ENCODE measurements at regions not wholly inside any gene's neighbourhood (a gene's known extent, or its start where the extent isn't known, plus 50 kb on each side); places are given as distances from the start of the nearest gene placed in this dataset.

- TF ChIP-seq CTCF (IDR thresholded peaks at IDR 0.05; ENCODE audit: low read depth, low read length, missing control alignments): no peak
- no peak for DNase-seq (ENCODE audit: low read depth)
- H3K4me3 ChIP-seq (ENCODE audit: low read depth, low read length): no peak overlapping the region
These were observed 379.5 kb upstream of the GALNTL6 start for GRCh38 chr4:171433674-171434073.

GRCh38 chr4:171432536-171432935, 380.7 kb upstream of the GALNTL6 start:
- no peak overlapping the region for H3K4me3 ChIP-seq (ENCODE audit: low read depth, low read length)
- no peak for DNase-seq (ENCODE audit: low read depth)
- TF ChIP-seq CTCF (IDR thresholded peaks at IDR 0.05; ENCODE audit: low read depth, low read length, missing control alignments): no peak

GRCh38 chr4:171430495-171430894, 382.7 kb upstream of the GALNTL6 start:
- no peak for TF ChIP-seq CTCF (IDR thresholded peaks at IDR 0.05; ENCODE audit: low read depth, low read length, missing control alignments)
- DNase-seq (ENCODE audit: low read depth): no peak
- H3K4me3 ChIP-seq (ENCODE audit: low read depth, low read length): no peak overlapping the region

GRCh38 chr4:171397175-171397574, 416.0 kb upstream of the GALNTL6 start:
- no peak overlapping the region for H3K4me3 ChIP-seq (ENCODE audit: low read depth, low read length)
- TF ChIP-seq CTCF (IDR thresholded peaks at IDR 0.05; ENCODE audit: low read depth, low read length, missing control alignments): no peak
- no peak for DNase-seq (ENCODE audit: low read depth)

GRCh38 chr4:171390626-171391025, 422.6 kb upstream of the GALNTL6 start:
- DNase-seq (ENCODE audit: low read depth): no peak
- H3K4me3 ChIP-seq (ENCODE audit: low read depth, low read length): no peak overlapping the region
- no peak for TF ChIP-seq CTCF (IDR thresholded peaks at IDR 0.05; ENCODE audit: low read depth, low read length, missing control alignments)

- no peak for DNase-seq (ENCODE audit: low read depth)
- TF ChIP-seq CTCF (IDR thresholded peaks at IDR 0.05; ENCODE audit: low read depth, low read length, missing control alignments): no peak
These were observed 434.9 kb upstream of the GALNTL6 start for GRCh38 chr4:171378323-171378722.

GRCh38 chr4:171376724-171377123, 436.5 kb upstream of the GALNTL6 start:
- no peak for TF ChIP-seq CTCF (IDR thresholded peaks at IDR 0.05; ENCODE audit: low read depth, low read length, missing control alignments)
- no peak overlapping the region for H3K4me3 ChIP-seq (ENCODE audit: low read depth, low read length)
- DNase-seq (ENCODE audit: low read depth): no peak

More at GRCh38 chr4:171378323-171378722, 434.9 kb upstream of the GALNTL6 start:
- no peak overlapping the region for H3K4me3 ChIP-seq (ENCODE audit: low read depth, low read length)
